ENCODE measurements at regions not wholly inside any gene's neighbourhood (a gene's known extent, or its start where the extent isn't known, plus 50 kb on each side); places are given as distances from the start of the nearest gene placed in this dataset.

DNA sequence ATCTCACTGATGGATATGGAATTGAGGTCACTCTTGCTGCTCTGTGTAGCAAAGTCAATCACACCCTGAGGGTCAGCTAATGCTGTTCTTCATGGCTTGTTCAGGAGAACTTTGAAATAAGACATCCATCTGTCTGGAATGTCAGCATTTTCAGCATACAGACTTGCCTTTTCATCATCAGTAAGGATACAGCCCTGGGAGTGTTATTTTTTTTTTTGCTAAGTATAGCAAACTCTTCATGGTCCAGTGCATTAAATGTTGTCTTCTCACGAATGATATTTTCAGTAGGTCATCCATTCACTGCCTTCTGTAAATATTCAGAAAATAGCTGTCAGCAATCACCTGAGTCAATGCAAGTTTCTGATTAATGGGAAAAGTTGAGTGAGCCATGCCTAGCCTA is 268.8 kb upstream of the SMIM31 start:
- H3K4me3 ChIP-seq (replicated peaks in 1 of 3), result no peak overlapping the region
- intact Hi-C loops (cut with DNase I), result no loop called here
- TF ChIP-seq CTCF (IDR thresholded peaks at IDR 0.05) (no peak), POLR2A (IDR thresholded peaks at IDR 0.05) (no peak)
- H3K36me3 ChIP-seq, result no peaks in the 10 kb centered on the region
- 24 to 37% methylated on average over 1 of the region's 1 CpG for WGBS, 2 donors
- no peak for DNase-seq
- H3K27ac ChIP-seq, result no peak overlapping the region
- H3K4me1 ChIP-seq, result no peaks in the 10 kb centered on the region
- no peaks in the 10 kb centered on the region for H3K9me3 ChIP-seq
- no peaks in the 10 kb centered on the region for H3K27me3 ChIP-seq

DNA sequence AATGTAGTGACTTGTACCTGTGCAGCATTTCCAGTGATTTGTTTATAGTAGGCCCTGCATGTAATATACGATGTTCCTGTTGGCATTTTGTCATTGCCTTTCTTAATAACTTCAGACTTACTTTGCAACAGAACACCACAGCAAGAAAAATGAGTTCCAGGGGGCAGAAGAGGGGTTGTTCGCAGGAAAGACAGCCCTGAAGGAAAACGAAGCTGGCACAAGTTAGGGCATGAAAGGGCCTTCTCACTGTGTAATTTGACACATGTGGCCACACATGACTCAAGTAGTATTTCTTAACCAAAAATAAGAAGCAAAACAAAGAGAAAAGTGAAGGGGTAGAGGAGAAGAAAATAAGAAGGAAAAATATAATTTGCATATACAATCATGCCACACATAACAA is 265.8 kb upstream of the SMIM31 start:
- intact Hi-C loops (cut with DNase I), result no loop called here
- Histone ChIP-seq H3K4me3 (replicated peaks in 1 of 3) (no peak overlapping the region), H3K27me3 (no peaks in the 10 kb centered on the region), H3K36me3 (no peaks in the 10 kb centered on the region), H3K4me1 (no peaks in the 10 kb centered on the region), H3K27ac (no peak overlapping the region), H3K9me3 (no peaks in the 10 kb centered on the region)
- 30 to 43% methylated on average over 3 of the region's 3 CpGs for WGBS, 2 donors
- TF ChIP-seq CTCF (IDR thresholded peaks at IDR 0.05) (no peak), POLR2A (IDR thresholded peaks at IDR 0.05) (no peak)
- no peak for DNase-seq

DNA sequence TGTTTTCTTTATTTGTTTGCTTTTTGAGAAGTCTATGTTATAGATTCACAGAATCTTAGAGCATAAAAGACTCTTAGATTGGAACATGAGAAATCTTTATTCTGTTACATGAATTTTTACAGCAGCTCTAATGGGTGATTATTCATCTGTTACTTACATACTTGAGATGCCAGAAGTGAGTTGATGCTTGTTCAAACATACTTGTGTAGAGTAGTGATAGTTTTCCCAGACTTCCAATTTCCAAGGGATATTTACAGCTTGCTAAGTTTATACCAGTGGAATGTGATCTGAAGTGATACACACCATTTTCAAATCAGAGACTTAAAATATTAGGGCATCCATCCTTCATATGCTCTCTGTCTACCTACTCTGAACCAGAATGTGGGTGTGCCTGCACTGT is 252.9 kb upstream of the SMIM31 start:
- TF ChIP-seq CTCF (IDR thresholded peaks at IDR 0.05) (no peak), POLR2A (IDR thresholded peaks at IDR 0.05) (no peak)
- no peak overlapping the region for H3K27ac ChIP-seq
- no peaks in the 10 kb centered on the region for H3K36me3 ChIP-seq
- peaks cover 0 to 8% of the 10 kb centered on the region in 2 donors for H3K4me1 ChIP-seq
- H3K9me3 ChIP-seq, result no peaks in the 10 kb centered on the region
- no peaks in the 10 kb centered on the region for H3K27me3 ChIP-seq
- intact Hi-C loops (cut with DNase I), result no loop called here
- H3K4me3 ChIP-seq (replicated peaks in 1 of 3), result no peak overlapping the region
- DNase-seq, result no peak

- no peaks in the 10 kb centered on the region for H3K27me3 ChIP-seq
- no peaks in the 10 kb centered on the region for H3K9me3 ChIP-seq
- no peak for DNase-seq
- intact Hi-C loops (cut with DNase I), result no loop called here
- H3K4me3 ChIP-seq (replicated peaks in 1 of 3), result no peak overlapping the region
- no peaks in the 10 kb centered on the region for H3K36me3 ChIP-seq
- no peak overlapping the region for H3K27ac ChIP-seq
- no peak for TF ChIP-seq POLR2A (IDR thresholded peaks at IDR 0.05)
- no peak for TF ChIP-seq CTCF (IDR thresholded peaks at IDR 0.05)
- WGBS, 2 donors, result 76 to 91% methylated on average over 3 of the region's 3 CpGs
- peaks cover 0 to 8% of the 10 kb centered on the region in 2 donors for H3K4me1 ChIP-seq
Observed at GRCh38 chr4:164503874-164504273, 250.1 kb upstream of the SMIM31 start.

GRCh38 chr4:164508097-164508496 is 245.8 kb upstream of the SMIM31 start:
- TF ChIP-seq POLR2A (IDR thresholded peaks at IDR 0.05), result no peak
- no peak for TF ChIP-seq CTCF (IDR thresholded peaks at IDR 0.05)
- H3K27me3 ChIP-seq, result no peaks in the 10 kb centered on the region
- intact Hi-C loops (cut with DNase I), result no loop called here
- no peak for DNase-seq
- H3K27ac ChIP-seq, result no peak overlapping the region
- no peaks in the 10 kb centered on the region for H3K36me3 ChIP-seq
- 58 to 74% methylated on average over 3 of the region's 3 CpGs for WGBS, 2 donors
- H3K9me3 ChIP-seq, result no peaks in the 10 kb centered on the region
- H3K4me3 ChIP-seq (replicated peaks in 1 of 3), result no peak overlapping the region
- no peaks in the 10 kb centered on the region for H3K4me1 ChIP-seq
